Ovary (tissue), 3 donors: ENCODE measurements at regions not wholly inside any gene's neighbourhood (a gene's known extent, or its start where the extent isn't known, plus 50 kb on each side); places are given as distances from the start of the nearest gene placed in this dataset.

Source experiments
- EP300 ChIP-seq: sonication (generic); formaldehyde crosslinking; IDR thresholded peaks from one replicate; pipeline ENCODE4 v1.6.1; 2017; ENCODE audit warnings: antibody characterized with exemption
- POLR2A ChIP-seq: fragments of 450-650 bp; IDR thresholded peaks from one replicate; pipeline ENCODE4 v1.6.1; 2017; ENCODE audit warnings: antibody characterized with exemption, mild to moderate bottlenecking, moderate library complexity
- TF ChIP-seq, protein P1 (sequence below), 3 donors: fragments of 450-650 bp in 2 of 3; fragments of 200-600 bp in 1 of 3; IDR thresholded peaks; one replicate each; pipeline versions ENCODE4 v1.5.1 to v1.8.0; 2016 to 2022; ENCODE audit warnings: antibody characterized with exemption in 3 of 3, mild to moderate bottlenecking in 1 of 3
- donor health status: DM: no; HTN: no; CAD: no.

DNA sequence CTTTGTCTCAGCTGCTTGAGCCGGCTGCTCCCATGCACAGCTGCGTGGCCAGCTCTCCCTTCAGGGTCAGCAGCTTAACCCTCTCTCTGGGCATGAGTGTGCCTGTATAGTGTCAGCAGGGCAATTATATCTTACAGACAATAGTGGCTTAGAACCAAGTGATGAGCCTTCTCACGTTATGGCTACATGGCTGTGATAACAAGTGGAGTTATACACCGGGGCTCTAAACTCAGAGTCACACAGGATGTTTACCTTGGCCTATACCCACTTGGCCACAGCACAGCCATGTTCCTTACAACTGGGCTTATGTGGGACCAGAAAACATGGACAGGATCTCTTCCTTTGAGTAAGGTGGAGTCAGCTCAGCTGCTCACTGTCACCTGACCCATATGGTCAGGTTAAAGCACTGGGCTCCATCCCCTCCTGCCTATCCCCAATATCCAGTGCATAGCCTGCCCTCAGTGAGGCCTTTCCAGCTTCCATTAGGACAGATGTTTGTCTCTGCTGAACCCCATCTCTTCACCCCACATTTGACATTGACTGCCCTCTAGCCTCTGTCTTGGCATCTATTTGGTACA is 294.2 kb upstream of the NCKAP5 start:
- TF ChIP-seq, protein P1, sequence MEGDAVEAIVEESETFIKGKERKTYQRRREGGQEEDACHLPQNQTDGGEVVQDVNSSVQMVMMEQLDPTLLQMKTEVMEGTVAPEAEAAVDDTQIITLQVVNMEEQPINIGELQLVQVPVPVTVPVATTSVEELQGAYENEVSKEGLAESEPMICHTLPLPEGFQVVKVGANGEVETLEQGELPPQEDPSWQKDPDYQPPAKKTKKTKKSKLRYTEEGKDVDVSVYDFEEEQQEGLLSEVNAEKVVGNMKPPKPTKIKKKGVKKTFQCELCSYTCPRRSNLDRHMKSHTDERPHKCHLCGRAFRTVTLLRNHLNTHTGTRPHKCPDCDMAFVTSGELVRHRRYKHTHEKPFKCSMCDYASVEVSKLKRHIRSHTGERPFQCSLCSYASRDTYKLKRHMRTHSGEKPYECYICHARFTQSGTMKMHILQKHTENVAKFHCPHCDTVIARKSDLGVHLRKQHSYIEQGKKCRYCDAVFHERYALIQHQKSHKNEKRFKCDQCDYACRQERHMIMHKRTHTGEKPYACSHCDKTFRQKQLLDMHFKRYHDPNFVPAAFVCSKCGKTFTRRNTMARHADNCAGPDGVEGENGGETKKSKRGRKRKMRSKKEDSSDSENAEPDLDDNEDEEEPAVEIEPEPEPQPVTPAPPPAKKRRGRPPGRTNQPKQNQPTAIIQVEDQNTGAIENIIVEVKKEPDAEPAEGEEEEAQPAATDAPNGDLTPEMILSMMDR (IDR thresholded peaks at IDR 0.05), result no peak
- TF ChIP-seq EP300, result no peak
- TF ChIP-seq POLR2A, result no peak
